HepG2 (cell line): ENCODE measurements at regions not wholly inside any gene's neighbourhood (a gene's known extent, or its start where the extent isn't known, plus 50 kb on each side); places are given as distances from the start of the nearest gene placed in this dataset.

Experiments
- FOXC1 ChIP-seq: sonication (generic); formaldehyde crosslinking; IDR thresholded peaks from 2 replicates; pipeline ENCODE4 v1.8.0; 2022; ENCODE audit warnings: mild to moderate bottlenecking, missing genetic modification reagents, borderline replicate concordance
- HMG20A ChIP-seq: IDR thresholded peaks from 2 replicates; pipeline ENCODE4 v1.6.1; 2016; ENCODE audit warnings: borderline replicate concordance
- MTERF4 ChIP-seq: sonication (generic); formaldehyde crosslinking; IDR thresholded peaks from 2 replicates; pipeline ENCODE4 v1.8.0; 2023; ENCODE audit warnings: mild to moderate bottlenecking, missing genetic modification reagents
- MYNN ChIP-seq: sonication (generic); formaldehyde crosslinking; IDR thresholded peaks from 2 replicates; pipeline ENCODE4 v1.4.0; 2020; ENCODE audit warnings: mild to moderate bottlenecking, low read depth, missing genetic modification reagents
- MZF1 ChIP-seq: sonication (generic); formaldehyde crosslinking; IDR thresholded peaks from 2 replicates; pipeline ENCODE4 v1.8.1; 2023; ENCODE audit warnings: mild to moderate bottlenecking, missing genetic modification reagents, borderline replicate concordance
- PAXIP1 ChIP-seq: sonication (generic); formaldehyde crosslinking; conservative IDR thresholded peaks from 2 replicates; pipeline ENCODE4 v1.4.0; 2020; ENCODE audit warnings: mild to moderate bottlenecking, missing genetic modification reagents, moderate library complexity
- PBX3 ChIP-seq: sonication (generic); formaldehyde crosslinking; IDR thresholded peaks from 2 replicates; pipeline ENCODE4 v1.8.1; 2023; ENCODE audit warnings: missing genetic modification reagents, inconsistent platforms, borderline replicate concordance
- RARA ChIP-seq: IDR thresholded peaks from 2 replicates; pipeline ENCODE4 v1.6.1; 2016; ENCODE audit warnings: missing genetic modification reagents, missing compliant biosample characterization
- SALL1 ChIP-seq: sonication (generic); formaldehyde crosslinking; IDR thresholded peaks from 2 replicates; pipeline ENCODE4 v1.8.0; 2022; ENCODE audit warnings: mild to moderate bottlenecking, missing genetic modification reagents
- ZBTB25 ChIP-seq: IDR thresholded peaks from 2 replicates; pipeline ENCODE4 v1.6.1; 2018; ENCODE audit warnings: missing genetic modification reagents
- ZBTB37 ChIP-seq: sonication (generic); formaldehyde crosslinking; IDR thresholded peaks from 2 replicates; pipeline ENCODE4 v1.4.0; 2020; ENCODE audit warnings: mild to moderate bottlenecking, missing genetic modification reagents
- ZBTB43 ChIP-seq: sonication (generic); formaldehyde crosslinking; conservative IDR thresholded peaks from 2 replicates; pipeline ENCODE4 v1.4.0; 2020; ENCODE audit warnings: missing genetic modification reagents
- ZNF207 ChIP-seq: fragments of 450-650 bp; IDR thresholded peaks from 2 replicates; pipeline ENCODE4 v1.6.1; 2016; ENCODE audit warnings: antibody characterized with exemption, borderline replicate concordance
- ZNF329 ChIP-seq: sonication (generic); formaldehyde crosslinking; IDR thresholded peaks from 2 replicates; pipeline ENCODE4 v1.9.0; 2021; ENCODE audit warnings: low read depth, mild to moderate bottlenecking, missing genetic modification reagents
- ZNF451 ChIP-seq: sonication (generic); formaldehyde crosslinking; IDR thresholded peaks from 2 replicates; pipeline ENCODE4 v1.5.0; 2020; ENCODE audit warnings: mild to moderate bottlenecking, missing genetic modification reagents
- ZNF484 ChIP-seq: sonication (generic); formaldehyde crosslinking; IDR thresholded peaks from 2 replicates; pipeline ENCODE4 v1.5.1; 2020; ENCODE audit warnings: mild to moderate bottlenecking, low read depth, missing genetic modification reagents, borderline replicate concordance
- ZNF724P ChIP-seq: sonication (generic); formaldehyde crosslinking; IDR thresholded peaks from 2 replicates; pipeline ENCODE4 v1.8.0; 2022; ENCODE audit warnings: missing genetic modification reagents, borderline replicate concordance
- ZSCAN25 ChIP-seq: sonication (generic); formaldehyde crosslinking; IDR thresholded peaks from 2 replicates; pipeline ENCODE4 v1.8.0; 2022; ENCODE audit warnings: mild to moderate bottlenecking, missing genetic modification reagents

- TF ChIP-seq MYNN (0 out of 2 replicates have a peak, but pooled peaks have one; percentile 46), HMG20A (CRISPR knock-in tag) (peak; percentile 99), ZNF207 (no peak), ZNF451 (CRISPR knock-in tag) (no peak), RARA (CRISPR knock-in tag) (peak; percentile 100), FOXC1 (CRISPR knock-in tag) (peak; percentile 56; the same call in 1 of the 2 replicates), PAXIP1 (CRISPR knock-in tag) (peak; percentile 100), ZBTB43 (peak; percentile 90), ZSCAN25 (CRISPR knock-in tag) (no peak), MZF1 (CRISPR knock-in tag) (no peak), ZNF484 (CRISPR knock-in tag) (no peak), ZBTB37 (CRISPR knock-in tag) (peak; percentile 99), ZBTB25 (peak; percentile 85), ZNF329 (CRISPR knock-in tag) (no peak), MTERF4 (peak; percentile 86; the same call in 1 of the 2 replicates), SALL1 (peak; percentile 99), PBX3 (0 out of 2 replicates have a peak, but pooled peaks have one; percentile 39), ZNF724P (CRISPR knock-in tag) (no peak; the same call in 1 of the 2 replicates)
Measured at GRCh38 chr6:137353842-137354397, 134.7 kb upstream of the IFNGR1 start (continued).
